HCT116 (cell line): ENCODE measurements at regions not wholly inside any gene's neighbourhood (a gene's known extent, or its start where the extent isn't known, plus 50 kb on each side); places are given as distances from the start of the nearest gene placed in this dataset.

Experiments used
- ATAC-seq: fragments of 200-7000 bp; cut with Tn5 transposase; 2 replicates; pipeline ENCODE4 v1.9.1; 2020; ENCODE audit warnings: mild to moderate bottlenecking, moderate library complexity
- BruUV-seq: library from RNA; stranded (reverse); fragments of 400-500 nt; replicated peaks from 2 replicates; lab custom pipeline; 2021; lab: Mats Ljungman, UMichigan
- CTCF ChIA-PET: fragments of 300-600 bp; sonication (Branson Sonifier 250); formaldehyde crosslinking; loops from one replicate; lab custom pipeline; 2021; ENCODE audit warnings: antibody characterized with exemption; lab: Charles Lee
- POLR2A ChIA-PET: fragments of 300-600, 350-600 bp; sonication (Branson Sonifier 250); formaldehyde crosslinking; loops from one replicate; lab custom pipeline; 2021; ENCODE audit warnings: antibody characterized with exemption; lab: Charles Lee
- RAD21 ChIA-PET, 2 experiments: fragments of 300-600 bp; sonication (Branson Sonifier 250); formaldehyde crosslinking; loops; one replicate each; lab custom pipeline; 2023; ENCODE audit warnings: low total read pairs in 2 of 2; ENCODE audit not compliant: uncharacterized antibody in 2 of 2, unreplicated experiment in 2 of 2, low non-redundant PET in 1 of 2; lab: Charles Lee
- DNase-seq: peaks from one replicate; pipeline ENCODE4 v3.0.0-alpha.2; 2010; ENCODE audit warnings: low read depth, low spot score
- H2AFZ ChIP-seq: fragments of 200-600 bp; shearing (Covaris generic), sonication (generic); 2 replicates; pipeline ENCODE4 v1.6.1; 2017; ENCODE audit warnings: low read depth, mixed run types, mixed read lengths, antibody characterized with exemption, low read length; ENCODE audit not compliant: poor library complexity, severe bottlenecking
- H3K27ac ChIP-seq: 2 replicates; pipeline ENCODE4 v1.5.1; 2012; ENCODE audit warnings: low read depth, low read length
- H3K27me3 ChIP-seq: fragments of 200-600 bp; sonication (generic); 2 replicates; pipeline ENCODE4 v1.6.1; 2016; ENCODE audit warnings: mixed run types, low read length, mixed read lengths; ENCODE audit not compliant: insufficient read depth
- H3K36me3 ChIP-seq, 2 experiments: fragments of 200-500 bp in 1 of 2; fragments of 200-600 bp in 1 of 2; sonication (Bioruptor generic) in 1 of 2; sonication (generic) in 1 of 2; 2 replicates each; pipeline versions ENCODE4 v1.5.1 to v1.6.1; 2014 to 2016; ENCODE audit warnings: low read length in 2 of 2, inconsistent platforms in 1 of 2, mixed read lengths in 1 of 2, mixed run types in 1 of 2; ENCODE audit not compliant: insufficient read depth in 2 of 2, control insufficient read depth in 1 of 2
- H3K4me1 ChIP-seq, 2 experiments: fragments of 200-600 bp in 1 of 2; sonication (generic) in 1 of 2; 2 replicates each; pipeline versions ENCODE4 v1.5.1 to v1.6.1; 2012 to 2017; ENCODE audit warnings: low read length in 2 of 2, inconsistent platforms in 1 of 2, mild to moderate bottlenecking in 1 of 2, mixed read lengths in 1 of 2, mixed run types in 1 of 2, moderate library complexity in 1 of 2; ENCODE audit not compliant: insufficient read depth in 2 of 2, control insufficient read depth in 1 of 2
- H3K4me2 ChIP-seq: fragments of 200-600 bp; sonication (generic); 2 replicates; pipeline ENCODE4 v1.6.1; 2017; ENCODE audit warnings: mixed run types, low read length, mixed read lengths
- H3K4me3 ChIP-seq, 2 experiments: fragments of 200-600 bp in 1 of 2; sonication (generic) in 1 of 2; replicated peaks in 1 of 2; 2 replicates each; pipeline ENCODE4 v1.5.1; 2011 to 2016; ENCODE audit warnings: low read length in 2 of 2, control low read depth in 1 of 2, low read depth in 1 of 2, mild to moderate bottlenecking in 1 of 2, mixed read lengths in 1 of 2, mixed run types in 1 of 2
- H3K79me2 ChIP-seq: fragments of 200-600 bp; sonication (generic); 2 replicates; pipeline ENCODE4 v1.6.1; 2017; ENCODE audit warnings: mild to moderate bottlenecking, mixed run types, low read length, moderate library complexity, mixed read lengths; ENCODE audit not compliant: insufficient read depth
- H3K9ac ChIP-seq: fragments of 200-600 bp; sonication (generic); 2 replicates; pipeline ENCODE4 v1.6.1; 2016; ENCODE audit warnings: low read length, mixed read lengths
- H3K9me2 ChIP-seq: fragments of 200-600 bp; sonication (generic), shearing (Covaris generic); 2 replicates; pipeline ENCODE4 v1.6.1; 2017; ENCODE audit warnings: mixed run types, mild to moderate bottlenecking, moderate library complexity; ENCODE audit not compliant: insufficient read depth
- H3K9me3 ChIP-seq, 2 experiments: fragments of 200-500 bp in 1 of 2; fragments of 200-600 bp in 1 of 2; sonication (Bioruptor generic) in 1 of 2; sonication (generic) in 1 of 2; 2 replicates each; pipeline ENCODE4 v1.6.1; 2014 to 2017; ENCODE audit warnings: low read length in 2 of 2, mixed read lengths in 2 of 2, inconsistent platforms in 1 of 2, low read depth in 1 of 2, mild to moderate bottlenecking in 1 of 2, mixed run types in 1 of 2, moderate library complexity in 1 of 2; ENCODE audit not compliant: control insufficient read depth in 1 of 2, insufficient read depth in 1 of 2
- H4K20me1 ChIP-seq: fragments of 200-600 bp; sonication (generic), shearing (Covaris generic); 2 replicates; pipeline ENCODE4 v1.6.1; 2017; ENCODE audit warnings: mixed run types, mild to moderate bottlenecking, moderate library complexity; ENCODE audit not compliant: insufficient read depth
- CEBPB ChIP-seq: IDR thresholded peaks from 2 replicates; pipeline ENCODE4 v1.6.1; 2012; ENCODE audit warnings: low read depth
- ELF1 ChIP-seq: IDR thresholded peaks from 2 replicates; pipeline ENCODE4 v1.6.1; 2012; ENCODE audit warnings: low read depth, borderline replicate concordance
- EZH2 ChIP-seq: fragments of 200-600 bp; sonication (generic); IDR thresholded peaks from 2 replicates; pipeline ENCODE4 v1.6.1; 2017; ENCODE audit warnings: antibody characterized with exemption, mixed run types
- EZH2phosphoT487 ChIP-seq: fragments of 200-600 bp; IDR thresholded peaks from 2 replicates; pipeline ENCODE4 v1.6.1; 2018; ENCODE audit warnings: antibody characterized with exemption, borderline replicate concordance
- POLR2AphosphoS5 ChIP-seq: IDR thresholded peaks from 2 replicates; pipeline ENCODE4 v1.6.1; 2011; ENCODE audit warnings: mild to moderate bottlenecking, low read depth, low read length, moderate library complexity
- REST ChIP-seq: IDR thresholded peaks from 2 replicates; pipeline ENCODE4 v1.6.1; 2012; ENCODE audit warnings: low read depth
- SIN3A ChIP-seq: IDR thresholded peaks from 2 replicates; pipeline ENCODE4 v1.6.1; 2012; ENCODE audit warnings: low read depth
- SP1 ChIP-seq: IDR thresholded peaks from 2 replicates; pipeline ENCODE4 v1.6.1; 2012; ENCODE audit warnings: low read depth
- TCF7L2 ChIP-seq: IDR thresholded peaks from 2 replicates; pipeline ENCODE4 v1.7.0; 2011; ENCODE audit warnings: borderline replicate concordance, inconsistent platforms; ENCODE audit not compliant: insufficient read depth, insufficient read length; ENCODE audit errors: extremely low read depth
- YY1 ChIP-seq: IDR thresholded peaks from 2 replicates; pipeline ENCODE4 v1.6.1; 2011; ENCODE audit warnings: low read length, low read depth, moderate library complexity, mild to moderate bottlenecking; ENCODE audit not compliant: insufficient replicate concordance; ENCODE audit errors: extremely low read depth
- intact Hi-C: fragments of 100-400 bp; cut with micrococcal nuclease; formaldehyde crosslinking; loops from 2 replicates; pipeline ENCODE4 v1.10.0; 2022
- TF ChIP-seq, protein P1 (sequence below): IDR thresholded peaks from 2 replicates; pipeline ENCODE4 v1.6.1; 2012

DNA sequence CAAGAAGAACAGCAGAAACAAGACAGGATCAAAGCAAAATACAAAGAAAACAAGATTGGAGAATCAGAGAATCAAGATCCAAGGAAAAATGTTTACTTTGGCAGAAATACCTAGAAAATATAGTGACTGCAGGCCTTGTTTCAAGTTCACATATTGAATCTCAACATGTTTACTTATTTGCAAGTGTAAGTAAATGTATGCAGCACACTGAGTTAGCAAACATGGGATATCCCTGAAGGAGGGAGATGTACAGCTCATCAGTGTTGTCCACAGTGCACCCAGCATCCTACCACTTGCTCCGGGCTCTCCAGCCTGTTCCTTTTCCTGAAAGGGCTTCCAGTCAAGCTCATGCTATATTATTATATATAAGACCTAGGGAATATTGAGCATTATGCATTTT, 319.5 kb downstream of the PRL start:
- ChIA-PET POLR2A (no interaction called here), CTCF (no interaction called here), RAD21 (no interaction called here)
- Histone ChIP-seq H3K27me3 (no peaks in the 10 kb centered on the region), H3K4me3 (no peak overlapping the region), H3K4me1 (no peaks in the 10 kb centered on the region), H3K27ac (no peak overlapping the region), H3K36me3 (no peaks in the 10 kb centered on the region), H3K4me2 (no peak overlapping the region), H3K9me2 (no peaks in the 10 kb centered on the region), H3K79me2 (no peaks in the 10 kb centered on the region), H3K9me3 (no peaks in the 10 kb centered on the region), H3K9ac (no peak overlapping the region), H4K20me1 (no peaks in the 10 kb centered on the region), H2AFZ (no peak overlapping the region)
- TF ChIP-seq TCF7L2 (no peak), REST (no peak), EZH2 (no peak), ELF1 (no peak), CEBPB (no peak), SP1 (no peak), POLR2AphosphoS5 (no peak), SIN3A (no peak), EZH2phosphoT487 (no peak), YY1 (no peak)
- TF ChIP-seq, protein P1, sequence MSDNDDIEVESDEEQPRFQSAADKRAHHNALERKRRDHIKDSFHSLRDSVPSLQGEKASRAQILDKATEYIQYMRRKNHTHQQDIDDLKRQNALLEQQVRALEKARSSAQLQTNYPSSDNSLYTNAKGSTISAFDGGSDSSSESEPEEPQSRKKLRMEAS, result no peak
- ATAC-seq (no peak), DNase-seq (no peak)
- BruUV-seq, result no TSS peak
- intact Hi-C loops, result no loop called here
